NCI-H2029 treated with DMSO at 0.1 percent for 48 hours (cell line): ENCODE measurements at regions not wholly inside any gene's neighbourhood (a gene's known extent, or its start where the extent isn't known, plus 50 kb on each side); places are given as distances from the start of the nearest gene placed in this dataset.
"Not testable (repeated sequence)": the region's sequence is repeated elsewhere in the genome, so short reads cannot be mapped to it uniquely, and the experiment has no call there.

Experiments
- DNase-seq: peaks from one replicate; lab custom pipeline; 2025; lab: John Stamatoyannopoulos, UW

DNA sequence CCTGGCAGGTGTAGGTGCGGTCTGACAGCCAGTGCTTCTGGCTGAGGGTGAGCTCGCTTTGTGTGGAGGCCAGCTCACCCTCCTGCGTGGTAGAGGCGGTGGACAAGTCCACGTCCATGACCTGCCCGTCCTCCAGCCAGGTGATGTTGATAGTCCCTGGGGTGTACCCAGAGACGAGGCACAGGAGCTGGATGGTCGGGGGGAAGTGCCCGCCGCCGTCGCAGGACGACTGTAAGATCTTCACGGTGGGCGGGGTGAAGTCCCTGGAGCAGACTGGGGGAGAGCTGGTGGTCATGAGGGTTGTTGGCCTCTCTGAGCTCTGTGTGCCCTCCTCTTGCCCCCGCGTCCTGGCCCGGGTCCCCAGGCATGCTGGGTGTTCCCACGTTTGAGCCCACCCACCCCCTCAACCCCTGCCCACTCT, 74.6 kb downstream of the TMEM121 start:
- DNase-seq = no peak

DNA sequence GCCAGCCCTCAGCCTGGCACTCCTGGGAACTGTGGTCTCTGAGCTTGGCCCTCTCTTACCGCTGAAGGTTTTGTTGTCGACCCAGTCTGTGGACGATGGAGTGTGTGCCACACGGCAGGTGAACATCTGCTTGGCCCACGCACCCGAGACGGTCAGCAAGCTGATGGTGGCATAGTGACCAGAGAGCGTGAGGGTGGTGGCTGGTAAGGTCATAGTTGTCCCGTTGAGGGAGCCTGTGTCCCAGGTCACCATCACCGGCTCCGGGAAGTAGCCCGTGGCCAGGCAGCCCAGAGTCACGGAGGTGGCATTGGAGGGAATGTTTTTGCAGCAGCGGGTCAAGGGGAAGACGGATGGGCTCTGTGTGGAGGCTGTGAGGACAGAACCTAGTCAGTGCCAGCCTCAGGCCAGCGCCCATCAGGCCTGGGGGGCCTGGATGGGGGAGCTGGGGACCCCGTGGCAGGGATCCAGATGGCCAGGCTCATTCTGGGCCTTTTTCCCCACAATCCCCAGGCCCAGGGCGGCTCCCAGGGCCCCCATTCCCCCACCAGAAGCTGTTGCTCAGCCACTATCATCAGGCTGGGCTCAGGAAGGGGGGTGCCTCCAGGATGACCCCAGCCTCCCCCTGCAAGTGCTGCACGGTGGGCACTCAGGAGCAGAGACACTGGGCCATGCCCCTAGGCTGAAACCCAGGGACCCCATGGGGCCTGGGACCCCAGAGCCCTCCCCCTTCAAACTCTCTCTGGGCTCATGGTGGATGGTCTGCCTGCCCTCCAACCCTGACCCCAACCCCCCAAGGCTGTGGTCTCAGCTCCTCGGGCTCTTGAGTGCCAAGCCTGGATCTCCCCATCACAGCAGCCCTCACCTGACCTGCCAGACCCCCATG, 75.2 kb downstream of the TMEM121 start:
- DNase-seq = no peak

DNA sequence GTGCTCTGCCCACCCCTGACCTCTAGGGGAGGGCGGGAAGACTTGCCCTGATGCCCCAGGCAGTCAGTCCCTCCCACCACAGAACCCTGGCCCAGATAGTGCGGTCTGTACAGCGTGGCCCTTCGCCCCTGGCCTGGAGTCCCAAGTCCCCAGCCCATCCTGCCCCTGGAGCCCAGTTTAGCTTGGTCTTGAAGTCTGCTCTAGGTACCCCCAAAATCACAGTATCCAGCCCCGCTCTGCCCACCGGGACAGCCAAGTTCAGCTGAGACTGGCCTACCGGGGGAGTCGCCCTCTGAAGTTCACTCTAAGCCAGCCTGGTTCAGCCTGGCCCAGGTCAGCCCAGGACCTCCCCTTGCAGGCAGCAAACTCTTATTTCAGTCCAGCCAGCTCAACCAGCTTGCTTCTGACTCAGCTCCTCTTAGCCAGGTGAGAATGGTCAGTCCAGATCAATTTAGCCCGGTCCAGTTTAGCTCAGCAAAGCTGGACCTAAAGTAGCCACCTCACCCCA, 75.9 kb downstream of the TMEM121 start:
- no peak for DNase-seq

DNA sequence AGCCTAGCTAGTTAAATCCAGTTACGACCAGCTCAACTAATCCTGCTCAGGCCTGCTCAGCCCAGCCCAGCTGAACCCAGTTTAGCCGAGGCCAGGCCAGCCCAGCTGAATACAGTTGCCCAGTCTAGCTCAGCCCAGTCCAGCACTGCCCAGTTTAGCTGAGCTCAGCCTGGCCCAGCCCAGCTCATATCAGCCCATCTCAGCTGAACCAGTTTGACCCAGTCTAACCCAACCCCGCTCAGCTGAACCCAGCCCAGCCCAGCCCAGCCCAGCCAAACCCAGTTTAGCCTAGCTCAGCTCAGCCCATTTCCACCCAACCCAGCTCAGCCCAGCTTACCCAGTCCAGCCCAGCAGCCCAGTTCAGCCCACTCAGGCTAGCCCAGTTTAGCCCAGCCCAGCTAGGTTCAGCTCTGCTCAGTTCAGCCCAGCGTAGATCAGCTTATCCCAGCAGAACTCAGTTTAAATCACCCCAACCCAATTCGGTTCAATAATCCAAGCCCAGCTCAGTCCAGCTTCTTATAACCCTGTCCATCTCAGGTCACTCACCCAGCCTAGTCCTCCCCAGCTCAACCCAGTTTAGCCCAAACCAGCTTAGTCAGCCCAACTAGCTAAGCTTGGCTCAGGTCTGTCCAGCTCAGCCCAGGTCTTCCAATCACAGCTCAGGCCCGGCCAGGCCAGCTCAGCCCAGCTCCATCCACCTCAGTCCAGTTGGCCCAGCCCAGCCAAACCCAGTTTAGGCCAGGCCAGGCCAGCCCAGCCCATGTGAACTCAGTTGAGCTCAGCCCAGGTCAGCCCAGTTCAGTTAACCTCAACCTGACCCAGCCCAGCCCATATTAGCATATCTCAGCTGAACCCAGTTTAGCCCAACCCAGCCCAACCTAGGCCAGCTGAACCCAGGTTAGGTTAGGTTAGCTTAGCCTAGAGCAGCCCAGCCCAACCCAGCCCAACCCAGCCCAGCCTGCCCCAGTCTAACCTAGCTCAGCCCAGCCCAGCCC, 76.7 kb downstream of the TMEM121 start:
- no peak for DNase-seq

- not testable (repeated sequence) for DNase-seq
These were observed 78.4 kb downstream of the TMEM121 start for GRCh38 chr14:105604531-105605463.

GRCh38 chr14:105605464-105606304, 79.3 kb downstream of the TMEM121 start:
- no peak for DNase-seq

- DNase-seq = not testable (repeated sequence)
These were observed 80.1 kb downstream of the TMEM121 start for GRCh38 chr14:105606305-105606975.

DNA sequence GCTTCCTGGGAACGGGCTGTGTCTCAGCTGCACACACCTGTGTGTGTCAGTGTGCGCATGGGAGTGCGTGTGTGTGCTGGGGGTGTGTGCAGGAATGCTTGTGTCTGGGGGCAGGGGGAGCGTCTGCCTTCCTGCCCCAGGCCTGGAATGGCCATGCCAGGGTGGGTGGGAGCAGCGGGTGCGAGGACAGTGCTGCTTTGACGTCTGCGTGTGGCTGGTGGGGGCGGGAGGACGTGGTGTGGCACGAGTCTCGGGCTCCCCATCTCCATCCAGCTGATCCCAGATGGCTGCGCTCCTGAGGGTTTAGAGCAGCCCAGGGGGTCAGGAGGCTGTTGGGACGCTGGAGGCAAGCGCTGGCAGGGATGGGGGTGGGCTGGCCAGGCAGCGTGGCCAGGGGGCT, 80.6 kb downstream of the TMEM121 start:
- not testable (repeated sequence) for DNase-seq

- DNase-seq = not testable (repeated sequence)
These were observed 88.6 kb downstream of the TMEM121 start for GRCh38 chr14:105614987-105615386.

- DNase-seq = not testable (repeated sequence)
These were observed 89.8 kb downstream of the TMEM121 start for GRCh38 chr14:105615986-105616801.

DNA sequence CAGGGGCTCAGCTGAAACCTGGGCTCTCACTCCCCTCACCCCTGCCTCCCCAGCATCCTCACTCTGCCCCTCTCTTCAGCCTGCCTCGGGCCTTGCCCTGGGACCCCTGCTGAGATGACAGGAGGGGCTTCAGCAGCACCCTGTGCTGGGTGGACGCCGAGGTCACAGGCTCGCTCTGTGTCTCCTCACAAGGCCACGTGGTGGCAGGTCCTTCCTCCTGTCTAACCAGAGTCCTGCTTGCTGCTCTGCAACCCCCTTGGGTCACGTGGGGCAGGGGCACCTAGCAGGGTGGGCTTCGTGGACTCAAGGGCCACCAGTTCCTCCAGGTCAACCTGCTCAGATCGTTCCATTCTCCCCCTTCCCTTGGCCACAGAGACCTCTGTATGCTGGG, 90.4 kb downstream of the TMEM121 start:
- no peak for DNase-seq

DNA sequence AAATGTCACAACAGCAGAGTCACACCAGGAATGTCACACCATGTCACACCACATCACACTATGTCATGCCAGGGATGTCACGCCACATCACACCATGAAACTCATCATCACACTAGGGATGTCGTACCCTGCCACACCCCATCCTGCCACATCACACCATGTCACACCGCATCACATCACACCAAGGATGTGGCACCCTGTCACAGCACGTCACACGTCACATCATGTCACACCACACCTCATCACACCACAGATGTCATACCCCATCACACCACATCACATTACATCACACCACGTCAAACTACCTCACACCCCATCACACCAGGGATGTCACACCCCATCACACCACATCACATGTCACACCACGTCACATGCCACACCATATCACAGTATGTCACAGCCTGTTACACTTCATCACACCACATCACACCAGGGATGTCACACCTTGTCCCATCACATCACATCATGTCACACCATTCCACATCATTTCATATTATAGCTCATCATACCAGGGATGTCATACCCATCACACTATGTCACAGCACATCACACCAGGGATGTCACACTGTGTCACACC, 90.9 kb downstream of the TMEM121 start:
- DNase-seq = no peak

- DNase-seq = not testable (repeated sequence)
These were observed 91.4 kb downstream of the TMEM121 start for GRCh38 chr14:105617805-105618204.

GRCh38 chr14:105619324-105619723, 92.9 kb downstream of the TMEM121 start:
- not testable (repeated sequence) for DNase-seq

DNA sequence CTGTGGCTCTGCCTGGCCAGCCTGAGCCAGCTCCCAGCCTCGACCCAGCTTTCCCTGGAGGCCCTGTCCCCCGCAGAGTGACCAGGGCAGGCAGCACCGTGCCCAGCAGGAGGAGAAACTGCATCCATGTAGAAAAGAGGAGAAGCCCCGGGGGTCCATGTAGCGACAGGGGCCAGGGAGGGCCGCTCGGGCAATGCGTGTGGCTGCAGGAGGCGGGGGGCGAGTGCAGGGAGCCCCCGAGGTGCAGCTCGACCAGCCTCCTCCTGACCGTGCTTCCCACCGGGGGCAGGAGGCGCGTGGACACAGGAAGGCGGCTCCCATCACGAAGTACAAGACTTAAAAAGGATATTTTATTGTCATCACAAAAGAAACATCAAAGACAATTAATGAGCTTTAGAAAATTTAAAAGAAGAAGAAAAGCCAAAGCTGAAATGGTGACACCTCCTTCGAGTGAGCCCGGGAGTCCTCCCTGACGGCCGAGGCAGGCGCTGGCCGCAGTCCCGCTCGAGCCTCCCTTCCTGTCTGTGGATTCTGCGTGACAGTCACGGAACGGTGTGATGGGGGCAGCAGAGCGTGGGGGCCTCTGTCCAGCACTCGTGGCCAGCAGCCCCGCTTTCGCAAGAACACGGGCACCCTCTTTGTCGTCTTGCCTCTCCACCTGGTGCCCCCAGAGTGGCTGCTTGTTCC, 93.9 kb downstream of the TMEM121 start:
- not testable (repeated sequence) for DNase-seq

- DNase-seq = not testable (repeated sequence)
These were observed 94.6 kb downstream of the TMEM121 start for GRCh38 chr14:105620865-105621471.
